HT-29 (cell line): ENCODE measurements at regions not wholly inside any gene's neighbourhood (a gene's known extent, or its start where the extent isn't known, plus 50 kb on each side); places are given as distances from the start of the nearest gene placed in this dataset.
A peak's percentile ranks its signal among the peaks of the same experiment; 100 is the strongest.
"Not testable (repeated sequence)": the region's sequence is repeated elsewhere in the genome, so short reads cannot be mapped to it uniquely, and the experiment has no call there.

Experiments used
- DNase-seq: peaks from one replicate; pipeline ENCODE4 v3.0.0-alpha.2; 2015; ENCODE audit warnings: low spot score

- no peak for DNase-seq
Observed at GRCh38 chr1:55313903-55314302, 98.7 kb upstream of the USP24 start.

- DNase-seq, result no peak
Observed at GRCh38 chr1:55311979-55312378, 96.8 kb upstream of the USP24 start.

DNA sequence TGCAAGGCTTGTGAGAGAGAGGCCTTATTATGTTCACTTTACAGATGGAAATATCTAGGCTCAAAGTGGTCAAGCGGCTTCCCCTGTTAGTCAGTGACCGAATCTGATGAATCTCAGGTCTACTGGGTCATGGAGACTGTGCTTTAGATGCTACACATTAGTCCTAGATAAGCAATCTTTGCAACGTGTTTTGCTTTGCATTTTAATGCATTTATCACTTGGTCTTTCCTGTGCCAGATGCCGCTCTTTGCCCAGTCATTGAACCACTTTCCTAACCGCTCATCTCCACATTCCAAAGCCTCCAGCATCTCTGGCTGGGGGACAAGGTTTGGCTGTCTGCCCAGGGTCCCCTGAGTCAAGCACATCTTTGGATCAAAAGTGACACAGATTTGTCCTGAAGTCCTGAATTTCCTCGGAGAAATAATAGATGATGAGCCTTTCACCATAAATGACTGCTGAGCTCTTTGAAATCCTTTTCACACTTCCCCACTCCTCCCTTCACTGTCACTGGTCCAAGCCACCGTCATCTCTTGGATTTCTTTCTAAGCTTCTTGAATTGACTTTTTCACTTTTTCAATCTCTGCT is 96.0 kb upstream of the USP24 start:
- DNase-seq, result no peak

DNA sequence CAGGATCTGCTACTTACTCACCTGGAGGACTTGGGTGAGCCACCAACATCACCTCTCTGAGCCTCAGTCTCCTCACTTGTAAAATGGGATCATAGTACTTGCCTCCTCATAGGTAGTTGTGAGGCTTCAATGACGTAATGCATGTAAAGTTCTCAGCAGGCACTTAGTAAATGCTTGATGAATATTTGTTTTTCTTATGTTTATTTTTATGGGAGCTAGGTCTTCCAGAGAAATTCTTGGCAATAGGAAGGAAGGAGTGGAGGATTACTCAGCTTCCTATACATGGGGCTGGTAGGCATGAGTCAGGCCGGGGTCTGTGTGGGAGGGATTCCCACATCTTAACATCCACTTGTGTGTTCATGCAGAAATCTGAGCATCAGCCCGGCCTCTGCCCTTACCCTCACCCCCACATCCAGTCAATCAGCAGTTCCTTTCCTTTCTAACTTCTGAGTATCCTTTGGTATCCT is 95.4 kb upstream of the USP24 start:
- DNase-seq, result no peak

GRCh38 chr1:55309786-55310504 is 94.8 kb upstream of the USP24 start:
- DNase-seq, result no peak

DNA sequence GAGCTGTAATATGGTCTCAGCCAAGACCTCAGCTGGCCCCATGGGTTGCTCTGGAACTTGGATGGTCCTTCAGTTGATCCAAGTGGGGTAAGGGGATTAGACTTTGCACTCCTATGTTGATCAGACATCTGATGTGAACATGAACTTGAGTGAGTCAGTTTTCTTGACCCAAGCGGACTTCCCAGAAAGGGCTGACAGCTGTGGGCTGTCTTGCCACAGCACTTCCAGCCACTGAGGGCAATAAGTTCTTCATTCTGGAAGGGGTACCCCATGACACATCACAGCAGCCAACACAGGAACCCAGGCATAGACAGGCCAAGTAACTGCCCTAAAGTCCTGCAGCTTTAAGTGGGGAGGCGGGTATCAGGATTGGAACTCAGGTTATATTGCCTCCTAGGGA is 93.9 kb upstream of the USP24 start:
- no peak for DNase-seq

DNA sequence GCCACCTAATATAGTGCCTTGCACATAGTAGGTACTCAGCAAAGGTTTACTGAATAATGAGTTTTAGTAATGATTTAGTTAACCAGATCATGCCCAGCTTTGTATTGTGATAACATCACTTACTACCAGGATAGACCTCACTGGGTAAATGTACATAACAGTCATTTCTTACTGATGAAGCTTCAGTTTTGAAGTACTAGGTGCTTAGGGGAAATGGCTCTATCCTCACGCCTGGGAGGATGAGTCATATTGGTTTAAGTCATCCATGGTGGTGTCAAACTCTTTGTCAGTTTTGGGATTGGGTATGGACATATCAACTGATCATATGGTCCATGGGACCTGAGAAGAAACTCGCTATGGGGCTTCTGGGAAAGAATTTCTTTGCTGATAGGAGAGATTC is 90.6 kb upstream of the USP24 start:
- DNase-seq, result no peak

DNA sequence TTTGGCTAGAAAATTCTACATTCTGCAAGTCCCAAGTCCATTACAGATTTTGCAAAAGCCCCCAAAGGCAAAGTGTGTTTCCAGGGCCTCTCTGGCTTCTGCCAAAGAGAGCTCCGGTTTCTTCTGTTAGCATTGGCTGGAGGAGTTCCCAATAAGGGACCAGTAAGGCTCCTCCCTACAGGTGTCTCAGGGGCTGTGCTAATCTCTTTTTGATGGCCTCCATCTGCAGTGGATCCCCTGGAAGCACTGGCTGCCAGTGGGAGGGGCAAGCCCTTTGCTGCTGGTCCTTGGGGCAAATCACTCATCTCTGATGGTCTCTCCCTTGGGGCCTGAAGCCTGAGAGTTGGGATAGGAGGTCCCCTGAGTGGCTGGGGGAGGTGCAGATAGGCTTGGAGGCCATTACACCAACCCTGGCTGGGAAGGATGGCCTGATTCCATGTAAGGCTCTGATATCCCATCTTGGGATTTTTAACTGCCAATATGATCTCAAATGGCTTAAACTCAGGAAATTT is 89.1 kb upstream of the USP24 start:
- DNase-seq, result no peak

DNA sequence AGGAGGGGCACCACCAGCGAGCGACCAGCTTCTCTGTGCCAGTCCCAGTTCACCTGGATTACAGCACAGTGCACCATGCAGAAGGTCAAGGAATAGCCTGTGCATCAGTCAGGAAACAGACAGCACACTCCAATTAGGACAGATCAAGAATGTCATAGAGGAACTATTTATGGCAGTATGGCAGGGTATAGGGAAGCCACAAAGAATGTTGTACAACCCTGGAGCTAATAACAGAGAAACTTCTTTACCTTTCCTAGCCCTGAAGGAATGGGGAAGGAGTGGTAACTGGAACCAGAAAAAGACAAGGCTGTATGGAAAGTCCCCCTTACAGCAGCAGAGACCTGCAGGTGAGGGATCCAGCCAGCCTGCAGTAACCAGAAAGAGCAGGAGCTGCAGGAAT is 87.8 kb upstream of the USP24 start:
- no peak for DNase-seq

- DNase-seq, result no peak
Observed at GRCh38 chr1:55301912-55302311, 86.7 kb upstream of the USP24 start.

DNA sequence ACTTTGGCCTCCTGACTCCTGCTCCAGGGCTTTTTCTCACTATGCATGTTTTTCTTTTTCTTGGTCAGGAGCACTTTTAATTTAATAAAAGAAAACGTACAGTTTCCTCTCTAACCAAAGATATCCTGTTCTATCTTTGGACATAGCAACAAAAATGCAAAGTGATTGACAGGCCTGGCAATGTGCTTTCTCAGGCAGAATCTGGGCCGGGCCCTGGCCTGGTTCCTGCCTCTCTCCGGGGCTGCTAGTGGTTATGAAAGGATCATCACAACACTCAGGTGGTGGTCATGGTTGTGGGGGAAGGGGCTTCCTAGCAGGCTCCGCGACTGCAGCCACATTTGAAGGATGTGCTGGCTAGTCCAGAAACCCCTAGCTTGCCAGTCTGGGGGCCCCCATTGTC is 85.8 kb upstream of the USP24 start:
- no peak for DNase-seq

DNA sequence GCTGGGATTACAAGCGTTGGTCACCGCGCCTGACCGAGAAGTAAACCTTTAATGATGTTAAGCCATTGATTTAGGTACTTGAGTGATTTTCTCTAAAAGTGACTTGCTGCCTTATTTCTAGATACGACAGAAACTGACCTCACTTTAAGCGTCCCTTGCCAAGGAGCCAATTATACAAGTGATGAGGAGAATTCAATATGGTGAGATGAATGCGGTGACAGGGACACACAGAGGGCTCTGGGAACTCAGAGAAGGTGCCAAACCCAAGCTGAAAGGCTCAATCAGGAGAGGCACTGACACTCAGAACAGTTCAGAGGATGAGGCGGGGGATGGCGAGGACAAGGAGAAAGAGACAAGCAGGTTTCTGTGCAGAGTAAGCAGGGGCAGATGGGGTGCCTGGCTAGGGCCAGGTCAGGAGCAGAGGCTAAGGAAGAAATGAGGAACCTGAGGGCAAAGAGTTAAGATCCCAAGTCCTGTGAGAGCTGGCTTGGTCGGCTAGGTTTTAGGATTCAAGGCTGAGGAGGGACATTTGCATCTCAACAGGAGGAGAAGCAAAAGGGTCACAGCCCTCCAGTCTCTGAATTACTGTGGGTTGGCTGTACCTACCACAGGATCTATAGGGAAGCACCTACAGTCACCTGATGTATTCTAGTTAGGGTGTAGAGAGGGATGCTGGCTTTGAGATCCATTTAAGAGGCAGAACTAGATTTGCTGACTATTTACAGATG is 83.2 kb upstream of the USP24 start:
- DNase-seq, result no peak

GRCh38 chr1:55296247-55296646 is 81.1 kb upstream of the USP24 start:
- DNase-seq, result not testable (repeated sequence)

DNA sequence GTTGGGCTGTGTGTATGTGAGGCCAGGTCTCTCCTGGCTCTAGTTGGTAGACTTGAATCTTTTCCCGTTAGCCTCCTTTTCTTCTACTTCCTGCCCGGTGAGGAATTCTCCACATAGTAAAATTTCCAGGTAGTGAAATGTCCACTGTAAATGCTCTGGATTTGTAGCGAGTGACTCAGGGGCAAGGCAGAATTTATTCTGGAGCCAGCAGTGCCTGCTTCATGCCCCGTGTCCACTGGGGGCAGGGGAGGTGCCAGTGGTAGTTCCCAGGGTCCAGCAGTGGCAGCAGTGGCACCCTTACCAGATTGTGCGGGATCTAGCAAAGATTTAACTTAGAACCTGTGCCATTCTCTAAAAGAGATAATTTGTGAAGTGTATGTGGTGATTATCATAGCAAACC is 74.5 kb upstream of the USP24 start:
- no peak for DNase-seq

DNA sequence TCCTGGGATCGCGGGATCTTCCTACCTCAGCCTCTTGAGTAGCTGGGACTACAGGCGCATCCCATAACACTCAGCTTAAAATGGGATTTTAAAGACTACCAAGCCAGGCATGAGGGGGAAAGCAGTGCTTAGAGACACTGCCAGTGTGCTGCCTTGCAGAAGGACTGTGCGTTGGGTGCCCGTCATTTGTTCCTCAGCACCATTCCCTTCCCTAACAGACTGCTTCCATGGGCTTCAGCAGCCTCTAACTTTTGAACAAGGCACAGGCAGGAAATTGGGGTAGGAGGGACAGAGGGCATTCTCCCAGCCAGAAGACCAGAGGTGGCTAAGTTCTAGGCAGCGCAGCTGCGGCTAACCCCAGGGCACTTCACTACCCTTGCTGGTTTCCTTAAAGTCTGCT is 73.9 kb upstream of the USP24 start:
- no peak for DNase-seq

GRCh38 chr1:55288245-55288644 is 73.1 kb upstream of the USP24 start:
- DNase-seq, result no peak

- no peak for DNase-seq
Observed at GRCh38 chr1:55287723-55288122, 72.6 kb upstream of the USP24 start.

GRCh38 chr1:55286856-55287602 is 71.9 kb upstream of the USP24 start:
- DNase-seq, result no peak

GRCh38 chr1:55285834-55286233 is 70.7 kb upstream of the USP24 start:
- DNase-seq, result peak; percentile 5

DNA sequence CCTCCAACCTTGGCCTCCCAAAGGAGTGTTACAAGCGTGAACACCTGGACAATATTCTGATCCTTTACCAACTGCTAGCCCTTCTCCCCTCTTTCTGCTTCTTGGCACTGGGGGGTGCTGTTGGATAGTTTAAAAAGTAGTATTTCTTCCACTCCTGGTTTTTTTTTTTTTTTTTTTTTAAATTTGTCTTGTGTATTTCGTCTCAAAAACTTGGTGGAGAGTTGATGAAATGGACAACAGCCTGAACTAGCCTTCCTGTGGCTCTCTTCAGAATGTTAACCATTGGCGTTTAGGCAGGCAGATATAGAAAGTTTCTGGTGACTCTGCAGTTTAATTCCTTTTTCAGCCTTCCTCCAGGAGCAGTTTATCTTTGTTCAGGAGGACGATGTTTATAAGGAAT is 69.7 kb upstream of the USP24 start:
- peak; percentile 52 for DNase-seq

GRCh38 chr1:55282058-55282457 is 66.9 kb upstream of the USP24 start:
- no peak for DNase-seq

DNA sequence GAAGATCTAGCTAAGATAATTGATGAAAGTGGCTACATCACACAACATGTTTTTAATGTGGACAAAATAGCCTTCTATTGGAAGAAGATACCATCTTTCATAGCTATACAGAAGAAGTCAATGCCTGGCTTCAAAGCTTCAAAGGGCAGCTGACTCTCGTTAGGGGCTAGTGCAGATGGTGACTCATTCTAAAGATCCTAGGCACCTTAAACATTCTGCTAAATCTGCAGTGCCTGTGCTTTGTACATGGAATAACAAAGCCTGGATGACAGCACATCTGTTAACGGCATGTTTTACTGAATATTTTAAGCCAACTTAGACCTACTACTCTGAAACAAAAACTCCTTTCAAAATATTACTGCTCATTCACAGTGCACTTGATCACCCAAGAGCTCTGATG is 65.6 kb upstream of the USP24 start:
- DNase-seq, result no peak
